ENCODE measurements at regions not wholly inside any gene's neighbourhood (a gene's known extent, or its start where the extent isn't known, plus 50 kb on each side); places are given as distances from the start of the nearest gene placed in this dataset.

- TF ChIP-seq, protein P1, sequence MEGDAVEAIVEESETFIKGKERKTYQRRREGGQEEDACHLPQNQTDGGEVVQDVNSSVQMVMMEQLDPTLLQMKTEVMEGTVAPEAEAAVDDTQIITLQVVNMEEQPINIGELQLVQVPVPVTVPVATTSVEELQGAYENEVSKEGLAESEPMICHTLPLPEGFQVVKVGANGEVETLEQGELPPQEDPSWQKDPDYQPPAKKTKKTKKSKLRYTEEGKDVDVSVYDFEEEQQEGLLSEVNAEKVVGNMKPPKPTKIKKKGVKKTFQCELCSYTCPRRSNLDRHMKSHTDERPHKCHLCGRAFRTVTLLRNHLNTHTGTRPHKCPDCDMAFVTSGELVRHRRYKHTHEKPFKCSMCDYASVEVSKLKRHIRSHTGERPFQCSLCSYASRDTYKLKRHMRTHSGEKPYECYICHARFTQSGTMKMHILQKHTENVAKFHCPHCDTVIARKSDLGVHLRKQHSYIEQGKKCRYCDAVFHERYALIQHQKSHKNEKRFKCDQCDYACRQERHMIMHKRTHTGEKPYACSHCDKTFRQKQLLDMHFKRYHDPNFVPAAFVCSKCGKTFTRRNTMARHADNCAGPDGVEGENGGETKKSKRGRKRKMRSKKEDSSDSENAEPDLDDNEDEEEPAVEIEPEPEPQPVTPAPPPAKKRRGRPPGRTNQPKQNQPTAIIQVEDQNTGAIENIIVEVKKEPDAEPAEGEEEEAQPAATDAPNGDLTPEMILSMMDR (tag by site-specific recombination; IDR thresholded peaks at IDR 0.05) = no peak
- TF ChIP-seq, protein P2, sequence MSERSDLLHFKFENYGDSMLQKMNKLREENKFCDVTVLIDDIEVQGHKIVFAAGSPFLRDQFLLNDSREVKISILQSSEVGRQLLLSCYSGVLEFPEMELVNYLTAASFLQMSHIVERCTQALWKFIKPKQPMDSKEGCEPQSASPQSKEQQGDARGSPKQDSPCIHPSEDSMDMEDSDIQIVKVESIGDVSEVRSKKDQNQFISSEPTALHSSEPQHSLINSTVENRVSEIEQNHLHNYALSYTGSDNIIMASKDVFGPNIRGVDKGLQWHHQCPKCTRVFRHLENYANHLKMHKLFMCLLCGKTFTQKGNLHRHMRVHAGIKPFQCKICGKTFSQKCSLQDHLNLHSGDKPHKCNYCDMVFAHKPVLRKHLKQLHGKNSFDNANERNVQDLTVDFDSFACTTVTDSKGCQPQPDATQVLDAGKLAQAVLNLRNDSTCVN (tag by site-specific recombination; optimal IDR thresholded peaks at IDR 0.05) = no peak
Measured at GRCh38 chr17:6352801-6353560, 81.9 kb downstream of the AIPL1 start.
